NCI-H1694 treated with DMSO at 0.1 percent for 48 hours (cell line): ENCODE measurements at regions not wholly inside any gene's neighbourhood (a gene's known extent, or its start where the extent isn't known, plus 50 kb on each side); places are given as distances from the start of the nearest gene placed in this dataset.
"Not testable (repeated sequence)": the region's sequence is repeated elsewhere in the genome, so short reads cannot be mapped to it uniquely, and the experiment has no call there.

ENCODE experiments used
- DNase-seq: peaks from one replicate; lab custom pipeline; 2025; lab: John Stamatoyannopoulos, UW

GRCh38 chr14:48582938-48583337, 907.5 kb upstream of the MDGA2 start:
- no peak for DNase-seq

GRCh38 chr14:48580692-48581091, 905.3 kb upstream of the MDGA2 start:
- no peak for DNase-seq

DNA sequence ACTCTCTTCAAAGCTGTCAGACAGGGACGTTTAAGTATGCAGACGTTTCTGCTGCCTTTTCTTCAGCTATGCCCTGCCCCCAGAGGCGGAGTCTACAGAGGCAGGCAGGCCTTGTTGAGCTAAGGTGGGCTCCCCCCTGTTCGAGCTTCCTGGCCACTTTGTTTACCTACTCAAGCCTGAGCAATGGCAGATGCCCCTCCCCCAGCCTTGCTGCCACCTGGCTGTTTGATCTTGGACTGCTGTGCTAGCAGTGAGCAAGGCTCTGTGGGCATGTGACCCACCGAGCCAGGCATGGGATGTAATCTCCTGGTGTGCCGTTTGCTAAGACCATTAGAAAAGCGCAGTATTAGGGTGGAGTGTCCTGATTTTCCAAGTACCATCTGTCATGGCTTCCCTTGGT, 900.4 kb upstream of the MDGA2 start:
- DNase-seq, result no peak

GRCh38 chr14:48568688-48569087, 893.3 kb upstream of the MDGA2 start:
- DNase-seq, result no peak

DNA sequence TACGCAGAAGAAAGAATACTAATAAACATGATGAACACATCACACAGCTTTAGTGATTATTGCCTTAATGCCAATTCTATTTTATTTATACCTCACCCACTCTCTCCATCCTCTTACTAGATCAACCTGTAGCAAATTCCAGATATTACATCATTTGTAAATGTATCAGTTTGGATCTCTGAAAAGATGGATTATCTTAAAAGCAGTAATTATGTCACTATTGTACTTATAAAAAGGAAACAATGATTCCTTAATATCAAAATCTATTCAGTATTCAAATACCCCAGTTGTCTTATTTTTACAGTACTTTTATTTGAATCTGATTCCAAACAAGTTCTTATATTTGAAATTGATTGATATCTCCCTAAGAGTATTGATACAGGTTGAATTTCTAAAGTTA, 892.8 kb upstream of the MDGA2 start:
- DNase-seq, result no peak

DNA sequence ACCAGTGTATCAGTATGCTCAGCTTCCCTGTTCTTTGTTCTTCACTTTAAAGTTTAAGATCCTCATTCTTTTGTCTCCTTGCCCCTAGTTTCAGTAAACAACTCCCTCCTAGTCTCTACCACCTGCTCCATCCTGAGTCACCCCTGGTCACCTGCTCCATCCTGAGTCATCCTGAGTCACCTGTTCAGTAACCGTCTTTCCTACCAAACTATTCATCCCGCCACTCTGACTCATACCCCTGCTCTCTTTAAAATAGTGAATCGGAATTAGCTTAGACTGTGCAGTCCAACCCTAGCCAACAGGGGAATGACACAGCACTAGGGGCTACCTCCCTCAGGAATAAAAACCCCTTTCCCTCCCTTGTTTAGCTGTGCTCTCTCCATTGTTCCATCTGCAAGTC, 888.1 kb upstream of the MDGA2 start:
- DNase-seq, result no peak

DNA sequence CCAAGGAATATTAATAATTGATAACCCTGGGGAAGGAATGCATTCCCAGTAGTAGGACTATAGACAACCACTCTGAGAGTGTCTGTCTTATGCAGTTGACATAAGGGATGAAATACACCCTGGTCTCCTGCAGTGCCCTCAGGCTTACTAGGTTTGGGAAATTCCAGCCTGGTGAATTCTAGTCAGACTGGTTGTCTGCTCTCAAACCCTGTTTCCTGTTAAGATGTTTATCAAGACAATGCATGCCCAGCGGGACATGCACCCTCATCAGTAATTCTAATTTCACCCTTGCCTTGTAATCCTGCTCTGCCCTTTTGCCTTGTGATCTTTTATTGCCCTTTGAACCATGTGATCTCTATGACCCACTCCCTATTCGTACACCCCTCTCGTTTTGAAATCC, 886.0 kb upstream of the MDGA2 start:
- DNase-seq, result not testable (repeated sequence)

DNA sequence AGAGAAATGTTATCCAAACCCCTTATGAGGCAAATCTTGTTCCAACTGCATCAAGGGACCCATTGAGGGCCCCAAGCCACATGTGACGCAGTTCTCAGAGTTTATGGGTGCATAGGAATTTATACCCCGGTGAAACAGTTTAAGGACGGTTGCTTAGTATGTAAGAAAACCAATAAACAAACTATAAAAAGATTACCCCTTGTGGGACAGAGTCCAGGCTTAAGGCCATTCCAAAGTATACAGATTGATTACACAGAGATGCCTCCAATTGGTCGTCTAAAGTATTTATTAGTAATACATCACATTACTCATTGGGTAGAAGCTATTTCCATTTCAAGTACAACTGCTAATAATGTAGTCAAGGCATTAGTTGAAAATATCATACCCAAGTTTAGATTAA, 885.0 kb upstream of the MDGA2 start:
- no peak for DNase-seq

DNA sequence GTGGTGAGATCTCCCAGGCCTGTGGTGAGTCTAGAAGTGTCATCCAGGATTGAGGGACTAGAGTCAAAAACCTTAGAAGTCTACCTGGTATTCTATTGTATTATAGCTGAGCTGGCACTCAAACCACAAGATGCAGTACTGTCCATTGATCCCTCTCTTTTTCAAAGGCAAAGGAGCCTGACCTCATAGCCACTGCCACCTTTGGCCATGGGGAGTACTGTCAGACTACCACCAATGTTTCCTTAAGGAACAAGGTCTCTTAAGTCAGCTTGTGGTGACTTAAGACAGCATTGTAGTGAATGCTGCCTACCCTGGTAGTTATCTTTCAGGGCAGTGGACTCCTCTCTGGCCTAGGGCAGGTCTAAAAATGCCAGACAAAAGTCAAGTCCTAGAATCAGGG, 878.0 kb upstream of the MDGA2 start:
- no peak for DNase-seq

GRCh38 chr14:48546996-48547395, 871.6 kb upstream of the MDGA2 start:
- no peak for DNase-seq

GRCh38 chr14:48537600-48537999, 862.2 kb upstream of the MDGA2 start:
- DNase-seq, result no peak

- DNase-seq, result no peak
Observed at GRCh38 chr14:48536318-48536717, 860.9 kb upstream of the MDGA2 start.

DNA sequence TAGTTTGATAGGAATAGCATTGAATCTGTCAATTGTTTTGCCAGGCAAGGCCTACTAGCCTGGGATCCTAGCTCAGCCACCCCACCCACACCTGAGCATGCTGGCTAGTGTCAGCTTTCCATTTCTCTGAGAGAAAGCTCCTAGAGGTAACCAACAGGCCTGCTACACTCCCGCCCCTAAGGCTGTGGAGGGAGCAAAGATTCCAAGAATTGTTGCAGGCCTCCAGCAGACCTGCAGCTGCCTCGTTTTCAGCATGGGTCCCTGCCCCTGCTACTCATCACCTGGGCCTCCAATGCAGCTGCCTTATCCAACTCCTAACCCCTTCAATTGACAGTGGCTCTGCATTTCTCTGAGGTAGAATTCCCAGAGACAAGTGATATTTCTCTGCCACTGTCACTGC, 852.4 kb upstream of the MDGA2 start:
- no peak for DNase-seq

GRCh38 chr14:48526307-48526706, 850.9 kb upstream of the MDGA2 start:
- no peak for DNase-seq

DNA sequence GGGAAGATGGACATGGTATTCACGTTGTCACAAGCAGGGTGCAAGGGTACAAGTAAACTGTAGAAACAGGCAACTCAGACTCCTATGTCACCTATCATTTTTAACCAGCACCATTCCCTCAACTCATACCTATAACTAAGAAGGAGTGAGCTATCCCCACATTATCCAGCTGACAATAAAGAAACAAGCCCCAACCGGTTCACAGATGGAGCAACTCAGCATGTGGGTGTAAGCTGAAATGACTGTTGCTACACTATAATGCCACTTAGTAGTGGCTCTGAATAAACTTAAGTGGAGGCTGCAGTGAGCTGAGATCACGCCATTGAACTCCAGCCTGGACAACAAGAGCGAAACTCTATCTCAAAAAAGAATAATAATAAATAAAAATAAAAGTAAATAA, 829.5 kb upstream of the MDGA2 start:
- DNase-seq, result no peak

GRCh38 chr14:48490756-48491155, 815.4 kb upstream of the MDGA2 start:
- DNase-seq, result no peak

- DNase-seq, result no peak
Observed at GRCh38 chr14:48473944-48474343, 798.5 kb upstream of the MDGA2 start.

- DNase-seq, result no peak
Observed at GRCh38 chr14:48456051-48456450, 780.6 kb upstream of the MDGA2 start.

GRCh38 chr14:48454887-48455286, 779.5 kb upstream of the MDGA2 start:
- DNase-seq, result no peak

GRCh38 chr14:48452437-48452995, 777.1 kb upstream of the MDGA2 start:
- DNase-seq, result no peak

- DNase-seq, result no peak
Observed at GRCh38 chr14:48435221-48435620, 759.8 kb upstream of the MDGA2 start.

DNA sequence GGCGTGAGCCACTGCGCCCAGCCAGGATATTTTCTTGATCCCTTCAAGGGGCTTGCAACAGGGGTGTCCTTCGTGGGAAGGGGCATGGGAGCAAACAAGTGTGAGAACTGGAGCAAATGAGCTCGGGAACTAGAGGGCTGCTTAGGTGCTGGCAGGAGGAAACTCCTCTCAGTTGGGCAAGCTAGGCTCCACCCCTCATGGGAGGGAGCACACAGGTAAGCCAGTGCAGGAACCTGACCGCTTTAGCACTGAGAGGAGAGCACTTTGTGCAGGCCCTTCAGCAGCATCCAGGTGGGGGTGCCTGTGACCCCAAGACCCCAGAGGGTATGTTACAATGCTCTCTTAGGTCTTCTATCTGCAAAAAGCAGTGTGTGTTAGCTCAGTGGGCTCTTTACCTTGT, 755.4 kb upstream of the MDGA2 start:
- no peak for DNase-seq

GRCh38 chr14:48429512-48429911, 754.1 kb upstream of the MDGA2 start:
- DNase-seq, result no peak

DNA sequence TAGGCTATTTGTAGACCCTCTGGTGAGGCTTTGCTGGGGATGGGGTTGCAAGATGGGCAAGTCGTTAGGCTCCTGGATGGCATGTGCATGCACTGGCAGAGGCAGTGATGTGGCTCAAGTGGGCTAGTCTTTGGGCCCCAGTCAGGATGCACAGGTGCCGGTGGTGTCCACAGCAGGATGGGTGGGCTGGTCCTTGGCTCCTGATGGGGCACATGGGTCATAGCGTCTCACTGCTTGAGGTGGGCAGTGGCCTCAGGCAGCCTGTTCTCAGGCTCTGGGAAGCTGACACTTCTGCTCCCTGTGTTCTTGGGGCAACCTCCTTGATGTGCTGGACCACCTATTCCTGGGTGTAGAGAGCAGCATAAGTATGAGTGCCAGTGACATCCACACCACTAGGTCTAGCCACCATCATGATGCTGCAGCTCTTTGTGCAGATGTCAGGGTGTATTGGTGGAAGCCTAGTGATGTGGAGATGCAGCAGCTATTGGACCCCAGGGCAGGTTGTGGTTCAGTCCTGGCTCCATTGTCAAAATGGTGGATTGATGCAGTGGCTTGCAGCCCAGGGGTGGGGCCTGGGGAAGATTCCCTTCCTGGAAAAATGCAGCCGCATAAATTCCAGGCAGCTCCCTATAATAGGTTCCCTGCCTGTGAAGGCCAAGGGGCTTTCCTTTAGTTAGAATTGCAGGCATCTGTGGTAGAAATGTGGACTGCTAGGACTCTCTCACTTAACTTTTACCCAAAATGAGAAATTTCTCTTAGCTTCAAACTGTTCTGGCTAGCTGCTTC, 742.5 kb upstream of the MDGA2 start:
- DNase-seq, result no peak
